Chondrocyte (in vitro differentiated cells): ENCODE measurements at regions not wholly inside any gene's neighbourhood (a gene's known extent, or its start where the extent isn't known, plus 50 kb on each side); places are given as distances from the start of the nearest gene placed in this dataset.

Experiments used
- DNase-seq: peaks from one replicate; pipeline ENCODE4 v3.0.0; 2021; ENCODE audit warnings: mixed read lengths, low spot score
- H3K27ac Mint-ChIP-seq: one replicate; pipeline ENCODE4 v1.8.0; 2021; ENCODE audit warnings: mild to moderate bottlenecking, moderate library complexity, mixed read lengths; ENCODE audit not compliant: unreplicated experiment
- H3K27me3 Mint-ChIP-seq: 2 replicates; pipeline ENCODE4 v1.8.0; 2021; ENCODE audit warnings: low read depth, mixed read lengths
- H3K36me3 Mint-ChIP-seq: 2 replicates; pipeline ENCODE4 v1.8.0; 2021; ENCODE audit warnings: low read depth, mixed read lengths
- H3K4me1 Mint-ChIP-seq: 2 replicates; pipeline ENCODE4 v1.8.0; 2021; ENCODE audit warnings: low read depth, mild to moderate bottlenecking, mixed read lengths
- H3K4me3 Mint-ChIP-seq: one replicate; pipeline ENCODE4 v1.8.0; 2021; ENCODE audit warnings: mild to moderate bottlenecking, moderate library complexity, mixed read lengths; ENCODE audit not compliant: unreplicated experiment
- H3K9me3 Mint-ChIP-seq: 2 replicates; pipeline ENCODE4 v1.8.0; 2021; ENCODE audit warnings: low read depth, mixed read lengths
- CTCF ChIP-seq: fragments of 200-600 bp; sonication (generic); IDR thresholded peaks from 2 replicates; pipeline ENCODE4 v1.5.0; 2021; ENCODE audit warnings: antibody characterized with exemption, mild to moderate bottlenecking, moderate library complexity

- H3K27me3 Mint-ChIP-seq, result peaks cover 4% of the 10 kb centered on the region
- no peaks in the 10 kb centered on the region for H3K36me3 Mint-ChIP-seq
- H3K27ac Mint-ChIP-seq, result no peak overlapping the region
Observed at GRCh38 chr4:43992552-43992951, 456.1 kb downstream of the KCTD8 start.

GRCh38 chr4:43993196-43993902 lies 455.3 kb downstream of the KCTD8 start:
- Mint-ChIP-seq H3K9me3 (no peaks in the 10 kb centered on the region), H3K4me1 (no peaks in the 10 kb centered on the region), H3K36me3 (no peaks in the 10 kb centered on the region), H3K27ac (no peak overlapping the region), H3K27me3 (peaks cover 4% of the 10 kb centered on the region), H3K4me3 (no peak overlapping the region)
- TF ChIP-seq CTCF, result no peak
- DNase-seq, result no peak

More at GRCh38 chr4:43992552-43992951, 456.1 kb downstream of the KCTD8 start:
- TF ChIP-seq CTCF, result no peak
- H3K4me1 Mint-ChIP-seq, result no peaks in the 10 kb centered on the region
- H3K4me3 Mint-ChIP-seq, result no peak overlapping the region
- H3K9me3 Mint-ChIP-seq, result no peaks in the 10 kb centered on the region
- no peak for DNase-seq

GRCh38 chr4:43999669-44000068 lies 448.9 kb downstream of the KCTD8 start:
- H3K9me3 Mint-ChIP-seq, result no peaks in the 10 kb centered on the region
- H3K4me3 Mint-ChIP-seq, result no peak overlapping the region
- H3K27me3 Mint-ChIP-seq, result peaks cover 4% of the 10 kb centered on the region
- DNase-seq, result no peak
- no peak overlapping the region for H3K27ac Mint-ChIP-seq
- TF ChIP-seq CTCF, result no peak
- no peaks in the 10 kb centered on the region for H3K4me1 Mint-ChIP-seq
- H3K36me3 Mint-ChIP-seq, result no peaks in the 10 kb centered on the region

GRCh38 chr4:44002368-44002767 lies 446.2 kb downstream of the KCTD8 start:
- H3K36me3 Mint-ChIP-seq, result no peaks in the 10 kb centered on the region
- H3K4me1 Mint-ChIP-seq, result no peaks in the 10 kb centered on the region
- no peak overlapping the region for H3K27ac Mint-ChIP-seq
- no peak for TF ChIP-seq CTCF
- H3K4me3 Mint-ChIP-seq, result no peak overlapping the region
- H3K9me3 Mint-ChIP-seq, result no peaks in the 10 kb centered on the region
- H3K27me3 Mint-ChIP-seq, result no peaks in the 10 kb centered on the region
- no peak for DNase-seq

- Mint-ChIP-seq H3K4me1 (no peaks in the 10 kb centered on the region), H3K36me3 (no peaks in the 10 kb centered on the region), H3K4me3 (no peak overlapping the region), H3K27ac (no peak overlapping the region), H3K27me3 (no peaks in the 10 kb centered on the region), H3K9me3 (no peaks in the 10 kb centered on the region)
- DNase-seq, result no peak
- no peak for TF ChIP-seq CTCF
Observed at GRCh38 chr4:44016570-44017421, 431.8 kb downstream of the KCTD8 start.
